Retinal pigment epithelial cell (primary cell): ENCODE measurements at regions not wholly inside any gene's neighbourhood (a gene's known extent, or its start where the extent isn't known, plus 50 kb on each side); places are given as distances from the start of the nearest gene placed in this dataset.

ENCODE experiments used
- DNase-seq: peaks from one replicate; pipeline ENCODE4 v3.0.0-alpha.2; 2010; ENCODE audit warnings: low read depth
- H3K4me3 ChIP-seq: 2 replicates; pipeline ENCODE4 v1.5.1; 2011; ENCODE audit warnings: mild to moderate bottlenecking, low read length, control low read depth, moderate library complexity
- CTCF ChIP-seq: conservative IDR thresholded peaks from 2 replicates; pipeline ENCODE4 v1.5.1; 2011; ENCODE audit warnings: low read depth, low read length, control low read depth, inconsistent platforms

GRCh38 chr2:184530239-184530638 lies 68.1 kb upstream of the ZNF804A start:
- H3K4me3 ChIP-seq: no peak overlapping the region
- no peak for DNase-seq

GRCh38 chr2:184530959-184531358 lies 67.4 kb upstream of the ZNF804A start:
- TF ChIP-seq CTCF: no peak
- no peak for DNase-seq
- H3K4me3 ChIP-seq: no peak overlapping the region

More at GRCh38 chr2:184530239-184530638, 68.1 kb upstream of the ZNF804A start:
- TF ChIP-seq CTCF: no peak

- no peak for TF ChIP-seq CTCF
- H3K4me3 ChIP-seq: no peak overlapping the region
- DNase-seq: peak; percentile 2
Observed at GRCh38 chr2:184532551-184532950, 65.8 kb upstream of the ZNF804A start.

- no peak overlapping the region for H3K4me3 ChIP-seq
- no peak for DNase-seq
- TF ChIP-seq CTCF: no peak
Observed at GRCh38 chr2:184534986-184535385, 63.3 kb upstream of the ZNF804A start.

- no peak for TF ChIP-seq CTCF
- no peak for DNase-seq
- no peak overlapping the region for H3K4me3 ChIP-seq
Observed at GRCh38 chr2:184540246-184540789, 58.0 kb upstream of the ZNF804A start.

GRCh38 chr2:184541591-184541990 lies 56.7 kb upstream of the ZNF804A start:
- no peak for TF ChIP-seq CTCF
- DNase-seq: no peak
- no peak overlapping the region for H3K4me3 ChIP-seq

GRCh38 chr2:184543832-184544231 lies 54.5 kb upstream of the ZNF804A start:
- no peak overlapping the region for H3K4me3 ChIP-seq
- DNase-seq: no peak
- TF ChIP-seq CTCF: no peak
